Spleen (tissue), 7 donors: ENCODE measurements at regions not wholly inside any gene's neighbourhood (a gene's known extent, or its start where the extent isn't known, plus 50 kb on each side); places are given as distances from the start of the nearest gene placed in this dataset.

Source experiments
- POLR2A ChIP-seq, 3 donors: fragments of 450-650 bp; IDR thresholded peaks; one replicate each; pipeline ENCODE4 v1.5.1; 2017; ENCODE audit warnings: antibody characterized with exemption in 3 of 3, mild to moderate bottlenecking in 1 of 3
- POLR2AphosphoS5 ChIP-seq, 3 donors: sonication (generic); formaldehyde crosslinking; IDR thresholded peaks; one replicate each; pipeline ENCODE4 v1.5.1; 2017; ENCODE audit warnings: antibody characterized with exemption in 3 of 3
- TF ChIP-seq, protein P1 (sequence below), 11 experiments: fragments of 200-600 bp in 7 of 11; fragments of 450-650 bp in 4 of 11; sonication (generic) in 4 of 11; IDR thresholded peaks in 8 of 11; conservative IDR thresholded peaks in 3 of 11; 1 replicate in 7 of 11; 2 replicates in 4 of 11; pipeline versions ENCODE4 v1.4.0 to v1.8.0; 2016 to 2021; ENCODE audit warnings: antibody characterized with exemption in 11 of 11, inconsistent platforms in 4 of 11, mild to moderate bottlenecking in 1 of 11
- donor health status: DM: no; HTN: no; CAD: no; lungs with moderate emphysema.
- donor health status: DM: no; HTN: no; CAD: no.
- donor health status: DM: no; HTN: no; CAD: no.

DNA sequence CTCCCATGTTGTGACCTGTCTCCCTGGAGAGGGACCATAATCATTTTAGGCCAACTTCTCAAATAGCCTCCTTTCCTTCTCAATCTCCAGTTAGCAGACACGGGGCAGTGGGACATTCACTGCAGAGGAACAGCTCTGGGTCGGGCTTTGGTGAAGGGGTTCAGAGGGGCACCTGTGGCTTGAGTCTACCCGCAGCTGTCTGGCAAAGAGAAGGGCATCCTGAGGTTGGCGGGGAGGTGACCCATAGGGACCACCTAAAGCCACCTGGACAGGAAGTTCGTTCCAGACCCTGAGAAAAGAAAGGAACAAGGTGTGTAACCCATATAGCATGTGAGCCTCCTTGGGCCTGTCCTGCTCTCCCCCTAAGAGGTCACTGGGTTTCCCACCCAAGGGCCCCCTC is 155.0 kb downstream of the OAT start:
- no peak for TF ChIP-seq POLR2A (IDR thresholded peaks at IDR 0.05)
- TF ChIP-seq, protein P1, sequence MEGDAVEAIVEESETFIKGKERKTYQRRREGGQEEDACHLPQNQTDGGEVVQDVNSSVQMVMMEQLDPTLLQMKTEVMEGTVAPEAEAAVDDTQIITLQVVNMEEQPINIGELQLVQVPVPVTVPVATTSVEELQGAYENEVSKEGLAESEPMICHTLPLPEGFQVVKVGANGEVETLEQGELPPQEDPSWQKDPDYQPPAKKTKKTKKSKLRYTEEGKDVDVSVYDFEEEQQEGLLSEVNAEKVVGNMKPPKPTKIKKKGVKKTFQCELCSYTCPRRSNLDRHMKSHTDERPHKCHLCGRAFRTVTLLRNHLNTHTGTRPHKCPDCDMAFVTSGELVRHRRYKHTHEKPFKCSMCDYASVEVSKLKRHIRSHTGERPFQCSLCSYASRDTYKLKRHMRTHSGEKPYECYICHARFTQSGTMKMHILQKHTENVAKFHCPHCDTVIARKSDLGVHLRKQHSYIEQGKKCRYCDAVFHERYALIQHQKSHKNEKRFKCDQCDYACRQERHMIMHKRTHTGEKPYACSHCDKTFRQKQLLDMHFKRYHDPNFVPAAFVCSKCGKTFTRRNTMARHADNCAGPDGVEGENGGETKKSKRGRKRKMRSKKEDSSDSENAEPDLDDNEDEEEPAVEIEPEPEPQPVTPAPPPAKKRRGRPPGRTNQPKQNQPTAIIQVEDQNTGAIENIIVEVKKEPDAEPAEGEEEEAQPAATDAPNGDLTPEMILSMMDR (IDR thresholded peaks at IDR 0.05 in 8 of 11, conservative IDR thresholded peaks at IDR 0.05 in 3 of 11) = no peak
- TF ChIP-seq POLR2AphosphoS5 (IDR thresholded peaks at IDR 0.05) = no peak
